HT1080 (cell line): ENCODE measurements at regions not wholly inside any gene's neighbourhood (a gene's known extent, or its start where the extent isn't known, plus 50 kb on each side); places are given as distances from the start of the nearest gene placed in this dataset.
"Not testable (repeated sequence)": the region's sequence is repeated elsewhere in the genome, so short reads cannot be mapped to it uniquely, and the experiment has no call there.

Source experiments
- DNase-seq: peaks from one replicate; pipeline ENCODE4 v3.0.0-alpha.2; 2015; ENCODE audit warnings: low read depth

DNA sequence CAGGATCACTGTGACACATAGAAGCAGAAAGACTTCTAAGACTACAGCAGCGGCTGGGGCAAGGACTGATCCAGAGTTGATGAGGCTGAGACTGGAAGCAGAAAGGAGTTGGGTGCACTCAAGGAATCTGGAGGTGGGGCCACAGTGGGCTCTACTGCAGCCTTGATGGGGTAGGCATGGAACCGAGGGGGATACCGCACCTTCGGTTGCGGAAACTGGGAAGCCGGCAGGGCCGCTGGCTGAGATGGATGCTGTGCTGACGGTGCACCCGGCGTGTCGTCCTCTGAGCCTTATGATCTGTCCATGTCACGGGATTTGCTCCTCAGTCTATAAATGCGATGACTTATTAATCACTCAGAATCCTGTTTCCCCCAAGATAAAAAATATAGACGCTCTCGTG, 473.5 kb upstream of the MYT1L start:
- DNase-seq = no peak

DNA sequence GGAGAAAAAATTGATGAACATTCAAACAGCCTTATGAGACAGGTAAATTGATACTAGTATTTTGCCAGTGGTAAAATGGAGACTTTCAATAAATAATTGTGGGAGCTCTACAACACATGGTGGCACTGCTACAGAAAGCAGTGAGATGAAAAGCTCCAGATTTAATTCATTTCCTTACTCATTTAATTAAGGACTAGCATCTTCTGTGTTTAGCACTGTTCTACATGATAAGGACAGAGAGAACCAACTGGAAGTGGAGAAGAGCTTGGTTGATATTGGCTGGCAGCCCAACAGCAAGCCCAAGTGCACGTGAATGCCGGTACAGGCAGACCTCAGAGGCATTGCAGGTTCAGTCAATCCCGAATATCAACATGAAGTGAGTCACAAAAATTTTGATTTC, 470.4 kb upstream of the MYT1L start:
- DNase-seq = no peak

DNA sequence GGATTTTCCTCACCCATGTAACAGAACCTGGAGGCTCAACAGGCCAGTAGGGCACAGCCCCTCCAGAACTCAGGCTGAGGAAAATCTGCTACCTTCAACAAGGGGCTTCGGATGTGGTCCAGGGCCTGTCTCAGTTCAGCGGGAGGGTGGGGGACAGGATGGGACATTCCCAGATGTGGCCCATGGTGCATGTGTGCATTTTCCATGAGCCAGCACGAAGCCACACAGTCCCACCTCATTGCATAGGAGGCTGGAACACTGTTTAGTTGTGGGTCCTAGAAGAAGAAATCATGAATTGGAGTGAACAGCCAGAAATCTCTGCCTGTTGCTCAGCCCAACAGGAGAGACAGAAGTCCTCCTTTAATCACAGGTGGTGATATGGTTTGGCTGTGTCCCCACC, 469.6 kb upstream of the MYT1L start:
- DNase-seq = no peak

GRCh38 chr2:2800001-2800400, 468.9 kb upstream of the MYT1L start:
- DNase-seq = no peak

- no peak for DNase-seq
Observed at GRCh38 chr2:2799151-2799697, 468.1 kb upstream of the MYT1L start.

- no peak for DNase-seq
Observed at GRCh38 chr2:2798337-2798736, 467.3 kb upstream of the MYT1L start.

DNA sequence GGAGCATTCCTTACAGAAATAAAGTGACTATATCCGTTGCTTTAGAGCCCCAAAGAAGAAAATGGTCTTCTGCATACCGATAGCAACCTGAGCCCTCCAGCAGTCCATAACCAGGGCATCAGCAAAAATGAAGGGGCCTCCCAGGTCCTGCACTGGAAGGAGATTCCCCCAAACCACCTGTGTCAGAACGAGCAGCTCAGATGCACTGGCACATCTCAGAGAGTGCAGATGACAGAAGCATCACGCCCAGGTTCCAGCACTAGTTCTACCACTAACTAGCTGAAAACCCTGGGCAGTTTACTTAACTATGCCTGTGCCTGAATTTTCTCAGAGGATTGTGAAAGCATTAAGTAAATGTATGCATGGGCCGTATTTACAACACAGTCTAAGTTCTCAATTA, 466.7 kb upstream of the MYT1L start:
- no peak for DNase-seq

DNA sequence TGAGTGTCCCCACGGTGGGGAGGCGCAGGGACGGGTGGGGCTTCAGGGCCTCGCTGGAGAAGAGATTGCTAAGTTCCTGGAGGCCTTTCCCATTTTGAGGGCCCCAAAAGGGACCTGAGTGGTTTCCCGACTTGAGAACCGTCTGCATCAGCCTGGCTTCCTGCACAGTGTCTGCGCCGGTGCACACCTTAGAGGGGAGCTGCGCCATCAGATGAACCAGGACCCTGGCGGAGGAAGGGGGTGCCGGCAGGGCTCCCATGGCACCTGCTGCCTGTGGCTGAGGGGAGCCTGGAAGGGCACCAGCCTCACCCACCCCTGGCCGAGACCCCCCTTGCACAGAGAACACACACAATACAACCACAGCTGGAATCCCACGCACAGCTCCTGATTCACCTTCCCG, 465.1 kb upstream of the MYT1L start:
- DNase-seq = no peak

DNA sequence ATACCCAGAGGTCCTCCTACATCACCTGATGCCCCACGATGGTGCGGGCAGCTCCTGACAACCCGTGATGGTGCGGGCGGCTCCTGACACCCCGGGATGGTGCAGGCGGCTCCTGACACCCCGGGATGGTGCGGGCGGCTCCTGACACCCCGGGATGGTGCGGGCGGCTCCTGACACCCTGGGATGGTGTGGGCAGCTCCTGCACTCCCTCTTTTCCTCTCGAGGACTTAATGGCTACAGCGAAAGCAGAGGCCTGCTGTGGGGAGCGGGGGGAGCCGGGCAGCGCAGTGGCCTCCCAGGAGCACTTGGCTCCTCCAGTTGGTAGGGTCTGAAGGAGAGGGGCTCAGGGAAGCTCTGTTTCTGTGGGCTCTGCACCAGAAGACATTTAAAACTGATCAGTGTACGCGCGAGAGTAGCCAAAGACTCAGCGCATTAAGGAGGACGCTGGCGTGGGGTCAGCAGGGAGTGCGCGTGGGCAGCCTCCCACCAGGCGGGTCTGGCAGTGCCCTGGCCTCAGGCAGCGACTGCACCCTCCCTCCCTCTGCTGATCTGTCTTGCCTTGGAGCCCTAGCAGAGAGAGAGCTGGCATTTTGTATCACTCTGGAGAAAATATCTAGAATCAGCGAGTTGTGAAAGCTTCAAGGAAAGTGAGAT, 464.5 kb upstream of the MYT1L start:
- DNase-seq = no peak

DNA sequence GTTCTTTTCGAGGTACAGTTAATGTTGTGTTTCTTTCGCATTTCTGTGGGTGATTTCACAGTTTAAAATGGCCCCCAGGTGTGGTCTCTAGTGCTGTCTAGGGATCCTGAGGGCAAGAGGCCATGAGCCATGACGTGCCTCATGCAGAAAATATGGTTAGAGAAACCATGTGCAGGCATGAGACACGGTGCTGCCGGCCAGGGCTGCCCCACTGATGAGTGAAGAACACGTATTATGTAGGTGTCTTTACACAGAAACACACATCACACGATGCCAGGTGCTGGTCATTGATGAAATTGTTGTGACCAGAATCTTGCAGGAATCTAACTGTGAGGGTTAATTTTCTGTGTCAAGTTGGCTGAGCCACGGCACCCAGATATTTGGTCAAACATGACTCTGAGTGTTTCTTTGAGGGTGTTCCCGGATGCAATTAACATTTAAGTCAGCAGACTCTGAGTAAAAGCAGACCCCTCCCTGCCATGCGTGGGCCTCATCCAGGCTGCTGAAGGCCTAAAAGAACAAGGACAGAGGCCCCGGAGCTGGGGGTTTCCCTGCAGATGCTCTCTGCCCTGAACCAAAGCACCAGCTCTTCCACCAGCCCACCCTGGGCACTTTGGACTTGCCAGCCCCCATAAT, 463.0 kb upstream of the MYT1L start:
- DNase-seq = no peak

DNA sequence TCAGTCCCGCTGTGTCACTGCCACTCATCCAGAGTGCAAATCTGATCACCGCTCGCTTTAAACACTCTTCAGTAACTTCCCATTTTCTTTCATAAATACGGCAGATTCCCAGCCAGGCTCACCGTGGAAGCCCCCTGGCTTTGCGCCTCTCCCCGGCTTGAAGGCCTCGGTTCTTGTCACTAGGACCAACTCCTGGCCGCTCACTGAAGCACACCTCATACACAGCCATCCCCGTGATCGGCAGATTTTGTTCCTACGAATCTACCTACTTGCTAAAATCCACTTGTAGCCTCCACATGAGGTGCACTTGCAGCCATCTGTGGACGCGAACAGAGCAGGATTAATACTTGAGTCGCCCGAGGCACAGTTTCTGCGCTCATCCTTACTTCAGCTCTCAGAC, 462.4 kb upstream of the MYT1L start:
- DNase-seq = no peak

GRCh38 chr2:2791606-2792005, 460.5 kb upstream of the MYT1L start:
- DNase-seq = no peak

- no peak for DNase-seq
Observed at GRCh38 chr2:2791031-2791430, 460.0 kb upstream of the MYT1L start.

GRCh38 chr2:2788076-2788475, 457.0 kb upstream of the MYT1L start:
- no peak for DNase-seq

DNA sequence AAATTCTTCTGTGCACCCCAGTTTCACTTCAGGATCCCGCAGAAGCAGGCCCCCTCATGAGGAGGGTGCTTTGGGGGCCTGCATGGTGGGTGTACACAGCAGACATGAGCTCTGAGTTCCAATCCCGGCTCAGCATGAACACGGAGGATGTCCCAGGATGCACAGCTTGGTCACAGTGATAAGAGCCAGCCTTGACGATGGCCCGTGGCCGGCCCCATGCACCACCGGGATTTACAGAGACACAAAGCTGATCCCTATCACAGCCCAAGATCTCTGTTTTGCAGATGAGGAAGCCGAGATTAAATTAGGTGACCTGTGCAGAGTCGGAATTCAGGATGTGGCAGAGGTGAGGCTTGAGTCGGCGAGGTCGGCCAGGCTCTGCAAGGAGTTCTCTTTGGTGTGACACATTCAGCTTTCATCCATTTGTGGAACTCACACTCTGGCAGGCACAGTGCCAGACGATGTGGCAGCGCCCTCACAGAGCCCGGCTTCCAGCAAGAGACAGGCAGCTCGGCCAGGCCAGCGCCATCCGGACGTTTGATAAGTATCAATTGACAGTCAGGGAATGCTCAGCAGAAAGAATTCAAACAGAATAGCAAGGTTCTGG, 456.3 kb upstream of the MYT1L start:
- DNase-seq = no peak

- DNase-seq = no peak
Observed at GRCh38 chr2:2782007-2782406, 450.9 kb upstream of the MYT1L start.

GRCh38 chr2:2779727-2780126, 448.7 kb upstream of the MYT1L start:
- no peak for DNase-seq

- no peak for DNase-seq
Observed at GRCh38 chr2:2777876-2778275, 446.8 kb upstream of the MYT1L start.

- no peak for DNase-seq
Observed at GRCh38 chr2:2777213-2777612, 446.1 kb upstream of the MYT1L start.

- DNase-seq = no peak
Observed at GRCh38 chr2:2775018-2775417, 443.9 kb upstream of the MYT1L start.

DNA sequence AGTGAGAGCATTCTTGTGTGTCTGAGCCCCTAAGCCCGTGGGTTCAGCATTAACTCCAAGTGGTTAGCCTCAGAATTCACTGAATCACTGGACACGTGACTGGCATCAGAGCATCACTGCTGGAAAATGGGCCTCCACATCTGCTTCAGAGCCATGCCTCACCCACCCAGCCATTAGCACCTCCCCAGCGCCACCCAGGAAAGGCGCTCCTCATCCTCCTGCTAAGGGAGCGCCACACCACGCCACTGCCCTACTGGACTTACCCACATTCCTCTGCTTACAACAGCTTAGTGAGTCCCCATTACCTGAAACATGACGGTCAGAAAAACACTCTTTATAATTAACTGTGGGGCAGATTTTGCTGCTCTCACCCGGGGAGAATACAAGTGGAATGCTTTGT, 442.6 kb upstream of the MYT1L start:
- no peak for DNase-seq

- not testable (repeated sequence) for DNase-seq
Observed at GRCh38 chr2:2773080-2773479, 442.0 kb upstream of the MYT1L start.
